Fibroblast of the aortic adventitia (primary cell): ENCODE measurements at regions not wholly inside any gene's neighbourhood (a gene's known extent, or its start where the extent isn't known, plus 50 kb on each side); places are given as distances from the start of the nearest gene placed in this dataset.
"Not testable (repeated sequence)": the region's sequence is repeated elsewhere in the genome, so short reads cannot be mapped to it uniquely, and the experiment has no call there.

Experiments used
- DNase-seq: peaks from one replicate; pipeline ENCODE4 v3.0.0-alpha.2; 2010; ENCODE audit warnings: low read depth
- H3K4me3 ChIP-seq: 2 replicates; pipeline ENCODE4 v1.5.1; 2011; ENCODE audit warnings: low read depth, mild to moderate bottlenecking, control low read depth, low read length, moderate library complexity
- CTCF ChIP-seq: IDR thresholded peaks from 2 replicates; pipeline ENCODE4 v1.5.1; 2011; ENCODE audit warnings: mild to moderate bottlenecking, low read length, control low read depth, inconsistent platforms; ENCODE audit not compliant: insufficient read depth

- no peak overlapping the region for H3K4me3 ChIP-seq
- DNase-seq: no peak
- TF ChIP-seq CTCF: no peak
Observed at GRCh38 chr10:10053051-10053450, 964.6 kb upstream of the CELF2 start.

DNA sequence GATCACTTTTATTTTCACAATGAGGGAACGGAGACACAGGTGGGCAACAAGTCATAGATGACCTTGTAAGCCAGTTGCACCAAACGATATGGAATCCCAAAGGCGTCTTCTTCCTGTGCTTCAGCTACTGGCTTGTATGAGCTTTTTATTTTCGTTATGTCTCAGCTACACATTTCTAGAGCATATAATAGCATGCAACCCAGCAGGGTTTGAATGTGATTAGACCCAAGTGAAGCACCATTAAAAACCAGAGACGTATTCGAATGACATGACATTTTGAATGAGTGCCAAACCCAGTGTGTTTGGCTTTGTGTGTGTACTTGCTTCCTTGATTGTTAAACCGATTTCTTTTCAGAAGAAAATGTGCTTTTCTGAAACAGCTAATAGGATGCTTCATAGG is 963.2 kb upstream of the CELF2 start:
- DNase-seq: no peak
- no peak overlapping the region for H3K4me3 ChIP-seq
- no peak for TF ChIP-seq CTCF

DNA sequence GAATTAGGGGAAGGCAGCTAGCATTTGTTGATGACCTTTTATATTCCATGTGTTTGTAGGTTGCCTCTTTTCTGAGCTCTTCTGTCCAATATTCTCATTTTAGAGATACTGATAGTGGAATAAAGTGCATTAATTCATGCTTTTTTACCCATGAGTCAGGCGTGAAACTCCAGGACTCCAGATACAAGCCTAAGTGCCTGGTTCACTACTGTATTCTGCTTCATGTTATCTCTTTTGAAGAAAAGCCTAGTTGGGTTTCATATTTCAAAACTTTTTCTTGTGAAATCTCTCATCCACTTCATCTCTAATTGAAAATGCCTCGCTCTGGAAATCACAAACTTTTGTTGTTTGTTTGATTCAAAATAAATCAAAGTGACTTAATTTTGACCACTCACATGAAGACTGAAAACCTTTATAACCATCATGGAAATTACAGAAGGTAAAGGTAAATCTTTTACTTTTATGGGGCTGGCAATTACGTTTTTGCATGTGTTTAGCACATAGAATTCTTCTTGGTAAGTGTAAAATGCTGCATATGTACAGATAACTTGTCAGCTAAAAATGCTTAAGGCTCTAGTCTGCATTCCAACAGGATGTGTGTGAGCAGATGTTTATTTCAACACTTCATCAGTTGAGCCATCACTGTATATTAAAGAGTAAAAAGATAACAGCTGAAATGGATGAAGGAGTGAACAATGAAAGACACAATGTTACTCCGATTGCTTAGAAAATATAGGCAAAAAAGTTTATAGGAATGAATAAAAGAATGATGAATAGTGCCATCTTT is 961.8 kb upstream of the CELF2 start:
- no peak overlapping the region for H3K4me3 ChIP-seq
- no peak for DNase-seq
- no peak for TF ChIP-seq CTCF

- DNase-seq: no peak
- no peak overlapping the region for H3K4me3 ChIP-seq
- TF ChIP-seq CTCF: no peak
Observed at GRCh38 chr10:10056961-10057360, 960.7 kb upstream of the CELF2 start.

DNA sequence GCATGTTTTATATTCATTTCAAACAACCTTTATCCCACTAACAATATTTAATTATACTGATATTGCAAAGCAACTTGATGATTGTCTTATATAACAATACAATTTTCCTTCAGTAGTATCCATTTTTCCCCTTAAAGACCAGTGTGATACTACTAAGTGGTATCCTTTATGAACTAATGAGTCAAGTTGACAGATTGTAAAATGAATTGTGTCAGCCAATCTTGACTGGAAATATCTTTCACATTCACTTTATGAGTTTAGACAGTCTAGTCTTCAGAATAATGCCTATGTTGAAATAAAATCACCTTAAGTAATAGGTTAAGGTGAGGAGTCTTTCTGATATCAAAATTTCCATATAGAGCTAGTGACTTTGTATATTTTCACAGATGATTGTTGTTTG is 950.0 kb upstream of the CELF2 start:
- no peak overlapping the region for H3K4me3 ChIP-seq
- no peak for DNase-seq
- TF ChIP-seq CTCF: no peak

GRCh38 chr10:10074847-10075246 is 942.8 kb upstream of the CELF2 start:
- H3K4me3 ChIP-seq, DNase-seq: not testable (repeated sequence)

GRCh38 chr10:10078446-10078845 is 939.2 kb upstream of the CELF2 start:
- no peak for DNase-seq
- TF ChIP-seq CTCF: no peak
- no peak overlapping the region for H3K4me3 ChIP-seq
